ENCODE measurements at regions not wholly inside any gene's neighbourhood (a gene's known extent, or its start where the extent isn't known, plus 50 kb on each side); places are given as distances from the start of the nearest gene placed in this dataset.

- DNase-seq = no peak
- Histone ChIP-seq H3K36me3 (no peaks in the 10 kb centered on the region), H3K4me3 (no peak overlapping the region), H3K27me3 (no peaks in the 10 kb centered on the region), H3K4me1 (no peaks in the 10 kb centered on the region), H3K27ac (no peak overlapping the region), H3K9me3 (no peaks in the 10 kb centered on the region)
- in situ Hi-C loops (cut with MboI; ENCODE audit: low pct_ligation_motif_present in 1 of 4, low pct_unique_long_range_greater_than_20kb in 1 of 4, low sequenced_read_pairs in 3 of 4) (no loop called here), intact Hi-C loops (cut with DNase I; ENCODE audit: low total_unique reads) (no loop called here)
- WGBS, 2 donors (ENCODE audit: low coverage in 1 of 2) = 85 to 96% methylated on average over 2 to 5 of the region's 5 CpGs
- TF ChIP-seq POLR2A (IDR thresholded peaks at IDR 0.05) (no peak), POLR2AphosphoS5 (IDR thresholded peaks at IDR 0.05) (no peak), EP300 (IDR thresholded peaks at IDR 0.05; ENCODE audit: low read depth) (no peak), CTCF (IDR thresholded peaks at IDR 0.05) (no peak)
These were observed 206.2 kb upstream of the TLL1 start for GRCh38 chr4:165666836-165667235.

- no peak for DNase-seq
- Histone ChIP-seq H3K9me3 (no peaks in the 10 kb centered on the region), H3K27me3 (no peaks in the 10 kb centered on the region), H3K27ac (no peak overlapping the region), H3K4me3 (no peak overlapping the region), H3K36me3 (no peaks in the 10 kb centered on the region), H3K4me1 (no peaks in the 10 kb centered on the region)
- 91 to 96% methylated on average over 1 of the region's 1 CpG for WGBS, 2 donors (ENCODE audit: low coverage in 1 of 2)
- intact Hi-C loops (cut with DNase I; ENCODE audit: low total_unique reads) (no loop called here), in situ Hi-C loops (cut with MboI; ENCODE audit: low pct_ligation_motif_present in 1 of 4, low pct_unique_long_range_greater_than_20kb in 1 of 4, low sequenced_read_pairs in 3 of 4) (no loop called here)
- no peak for TF ChIP-seq POLR2A (IDR thresholded peaks at IDR 0.05)
- no peak for TF ChIP-seq EP300 (IDR thresholded peaks at IDR 0.05; ENCODE audit: low read depth)
- no peak for TF ChIP-seq POLR2AphosphoS5 (IDR thresholded peaks at IDR 0.05)
- TF ChIP-seq CTCF (IDR thresholded peaks at IDR 0.05) = no peak
These were observed 205.1 kb upstream of the TLL1 start for GRCh38 chr4:165667969-165668368.

- intact Hi-C loops (cut with DNase I; ENCODE audit: low total_unique reads) (no loop called here), in situ Hi-C loops (cut with MboI; ENCODE audit: low pct_ligation_motif_present in 1 of 4, low pct_unique_long_range_greater_than_20kb in 1 of 4, low sequenced_read_pairs in 3 of 4) (no loop called here)
- Histone ChIP-seq H3K27ac (no peak overlapping the region), H3K36me3 (no peaks in the 10 kb centered on the region), H3K27me3 (no peaks in the 10 kb centered on the region), H3K4me1 (no peaks in the 10 kb centered on the region), H3K4me3 (no peak overlapping the region), H3K9me3 (no peaks in the 10 kb centered on the region)
- DNase-seq = no peak
- TF ChIP-seq POLR2AphosphoS5 (IDR thresholded peaks at IDR 0.05) = no peak
- WGBS, 2 donors (ENCODE audit: low coverage in 1 of 2) = 46 to 59% methylated on average over 2 of the region's 2 CpGs
These were observed 204.3 kb upstream of the TLL1 start for GRCh38 chr4:165668694-165669093.

GRCh38 chr4:165677081-165677480, 196.0 kb upstream of the TLL1 start:
- 77 to 85% methylated on average over 4 to 8 of the region's 8 CpGs for WGBS, 2 donors (ENCODE audit: low coverage in 1 of 2)
- TF ChIP-seq POLR2AphosphoS5 (IDR thresholded peaks at IDR 0.05) (no peak), EP300 (IDR thresholded peaks at IDR 0.05; ENCODE audit: low read depth) (no peak), CTCF (IDR thresholded peaks at IDR 0.05) (no peak), POLR2A (IDR thresholded peaks at IDR 0.05) (no peak)
- in situ Hi-C loops (cut with MboI; ENCODE audit: low pct_ligation_motif_present in 1 of 4, low pct_unique_long_range_greater_than_20kb in 1 of 4, low sequenced_read_pairs in 3 of 4) = no loop called here

GRCh38 chr4:165678236-165678935, 194.7 kb upstream of the TLL1 start:
- no peak for TF ChIP-seq POLR2AphosphoS5 (IDR thresholded peaks at IDR 0.05)
- TF ChIP-seq POLR2A (IDR thresholded peaks at IDR 0.05) = no peak
- no peak for TF ChIP-seq EP300 (IDR thresholded peaks at IDR 0.05; ENCODE audit: low read depth)
- TF ChIP-seq CTCF (IDR thresholded peaks at IDR 0.05) = no peak
- intact Hi-C loops (cut with DNase I; ENCODE audit: low total_unique reads) = no loop called here
- H3K36me3 ChIP-seq = no peaks in the 10 kb centered on the region
- no peaks in the 10 kb centered on the region for H3K27me3 ChIP-seq
- in situ Hi-C loops (cut with MboI; ENCODE audit: low pct_ligation_motif_present in 1 of 4, low pct_unique_long_range_greater_than_20kb in 1 of 4, low sequenced_read_pairs in 3 of 4) = no loop called here
- 59 to 67% methylated on average over 6 of the region's 6 CpGs for WGBS, 2 donors (ENCODE audit: low coverage in 1 of 2)
- DNase-seq = no peak
- no peak overlapping the region for H3K4me3 ChIP-seq
- no peak overlapping the region for H3K27ac ChIP-seq
- no peaks in the 10 kb centered on the region for H3K9me3 ChIP-seq
- no peaks in the 10 kb centered on the region for H3K4me1 ChIP-seq

More at GRCh38 chr4:165677081-165677480, 196.0 kb upstream of the TLL1 start:
- Histone ChIP-seq H3K36me3 (no peaks in the 10 kb centered on the region), H3K27me3 (no peaks in the 10 kb centered on the region), H3K9me3 (no peaks in the 10 kb centered on the region), H3K27ac (no peak overlapping the region), H3K4me3 (no peak overlapping the region), H3K4me1 (no peaks in the 10 kb centered on the region)
- no peak for DNase-seq
- intact Hi-C loops (cut with DNase I; ENCODE audit: low total_unique reads) = no loop called here

All from transverse colon (tissue), 4 donors.